ENCODE measurements at regions not wholly inside any gene's neighbourhood (a gene's known extent, or its start where the extent isn't known, plus 50 kb on each side); places are given as distances from the start of the nearest gene placed in this dataset.

DNA sequence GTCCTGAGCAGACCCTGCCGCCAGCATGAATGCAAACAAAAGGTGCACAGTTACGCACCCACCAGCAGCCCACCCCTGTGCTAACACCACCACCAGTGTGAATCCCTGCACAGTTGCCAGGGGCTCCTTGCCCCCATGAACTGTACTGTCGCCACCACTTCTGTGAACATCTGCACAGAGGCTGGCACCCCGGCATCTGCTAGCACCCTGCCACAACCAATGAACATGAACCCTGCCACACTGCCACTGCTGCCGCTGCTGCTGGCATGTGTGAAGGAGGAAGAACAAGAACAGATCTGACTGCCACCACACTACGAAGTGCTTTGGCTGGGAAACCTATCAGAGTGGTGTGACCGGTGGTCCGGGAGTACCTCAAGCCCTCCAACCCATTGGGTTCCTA is 261.3 kb downstream of the PARM1 start:
- TF ChIP-seq, protein P1, sequence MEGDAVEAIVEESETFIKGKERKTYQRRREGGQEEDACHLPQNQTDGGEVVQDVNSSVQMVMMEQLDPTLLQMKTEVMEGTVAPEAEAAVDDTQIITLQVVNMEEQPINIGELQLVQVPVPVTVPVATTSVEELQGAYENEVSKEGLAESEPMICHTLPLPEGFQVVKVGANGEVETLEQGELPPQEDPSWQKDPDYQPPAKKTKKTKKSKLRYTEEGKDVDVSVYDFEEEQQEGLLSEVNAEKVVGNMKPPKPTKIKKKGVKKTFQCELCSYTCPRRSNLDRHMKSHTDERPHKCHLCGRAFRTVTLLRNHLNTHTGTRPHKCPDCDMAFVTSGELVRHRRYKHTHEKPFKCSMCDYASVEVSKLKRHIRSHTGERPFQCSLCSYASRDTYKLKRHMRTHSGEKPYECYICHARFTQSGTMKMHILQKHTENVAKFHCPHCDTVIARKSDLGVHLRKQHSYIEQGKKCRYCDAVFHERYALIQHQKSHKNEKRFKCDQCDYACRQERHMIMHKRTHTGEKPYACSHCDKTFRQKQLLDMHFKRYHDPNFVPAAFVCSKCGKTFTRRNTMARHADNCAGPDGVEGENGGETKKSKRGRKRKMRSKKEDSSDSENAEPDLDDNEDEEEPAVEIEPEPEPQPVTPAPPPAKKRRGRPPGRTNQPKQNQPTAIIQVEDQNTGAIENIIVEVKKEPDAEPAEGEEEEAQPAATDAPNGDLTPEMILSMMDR (IDR thresholded peaks at IDR 0.05) = no peak
- TF ChIP-seq POLR2A (IDR thresholded peaks at IDR 0.05) = no peak

All from adrenal gland (tissue), 5 donors.